IMR-90 (cell line): ENCODE measurements at regions not wholly inside any gene's neighbourhood (a gene's known extent, or its start where the extent isn't known, plus 50 kb on each side); places are given as distances from the start of the nearest gene placed in this dataset.

Experiments
- CHD1 ChIP-seq: IDR thresholded peaks from 2 replicates; pipeline ENCODE4 v1.6.1; 2012; ENCODE audit warnings: low read depth, low read length, improper control_type of control experiment
- CTCF ChIP-seq: conservative IDR thresholded peaks from 2 replicates; pipeline ENCODE4 v1.5.1; 2012; ENCODE audit warnings: mild to moderate bottlenecking, low read depth, low read length, improper control_type of control experiment
- FOS ChIP-seq: fragments of 150-350 bp; IDR thresholded peaks from 2 replicates; pipeline ENCODE4 v1.6.1; 2016; ENCODE audit warnings: low read depth, low read length
- MXI1 ChIP-seq: IDR thresholded peaks from 2 replicates; pipeline ENCODE4 v1.6.1; 2012; ENCODE audit warnings: low read depth, mild to moderate bottlenecking, low read length, moderate library complexity, borderline replicate concordance
- POLR2A ChIP-seq: IDR thresholded peaks from 2 replicates; pipeline ENCODE4 v1.6.1; 2012; ENCODE audit warnings: mild to moderate bottlenecking, low read depth, low read length
- TF ChIP-seq, protein P1 (sequence below): fragments of 150-350 bp; IDR thresholded peaks from 2 replicates; pipeline ENCODE4 v1.6.1; 2017; ENCODE audit warnings: mild to moderate bottlenecking, antibody characterized with exemption, low read length, low read depth

DNA sequence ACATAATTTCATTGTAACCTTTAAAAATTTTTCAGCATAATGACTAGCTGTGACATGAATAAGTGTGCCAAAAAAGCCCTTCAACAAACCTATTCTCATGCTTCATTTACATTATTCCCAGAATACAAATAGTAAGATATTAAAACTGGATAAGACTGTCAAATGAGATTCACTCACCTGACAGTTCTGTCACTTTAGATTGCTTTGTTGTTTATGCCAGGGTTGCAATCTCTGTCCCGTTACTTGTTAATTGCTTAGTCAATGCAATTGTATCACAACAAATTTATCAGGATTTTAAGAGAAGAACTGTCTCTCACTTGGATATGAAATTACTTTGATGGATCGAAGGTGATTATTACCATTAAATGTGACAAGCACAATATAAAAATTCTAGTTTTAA lies 616.0 kb upstream of the IGFBP7 start:
- TF ChIP-seq CTCF (no peak), MXI1 (no peak), FOS (no peak), POLR2A (no peak), CHD1 (no peak)
- TF ChIP-seq, protein P1, sequence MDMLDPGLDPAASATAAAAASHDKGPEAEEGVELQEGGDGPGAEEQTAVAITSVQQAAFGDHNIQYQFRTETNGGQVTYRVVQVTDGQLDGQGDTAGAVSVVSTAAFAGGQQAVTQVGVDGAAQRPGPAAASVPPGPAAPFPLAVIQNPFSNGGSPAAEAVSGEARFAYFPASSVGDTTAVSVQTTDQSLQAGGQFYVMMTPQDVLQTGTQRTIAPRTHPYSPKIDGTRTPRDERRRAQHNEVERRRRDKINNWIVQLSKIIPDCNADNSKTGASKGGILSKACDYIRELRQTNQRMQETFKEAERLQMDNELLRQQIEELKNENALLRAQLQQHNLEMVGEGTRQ = no peak
